HuH-7.5 (cell line): ENCODE measurements at regions not wholly inside any gene's neighbourhood (a gene's known extent, or its start where the extent isn't known, plus 50 kb on each side); places are given as distances from the start of the nearest gene placed in this dataset.
"Not testable (repeated sequence)": the region's sequence is repeated elsewhere in the genome, so short reads cannot be mapped to it uniquely, and the experiment has no call there.

Source experiments
- DNase-seq: peaks from one replicate; pipeline ENCODE4 v3.0.0; 2011; ENCODE audit warnings: low spot score

- DNase-seq, result no peak
Measured at GRCh38 chr3:102036472-102036871, 187.2 kb downstream of the NFKBIZ start.

GRCh38 chr3:102037209-102037608 lies 187.9 kb downstream of the NFKBIZ start:
- no peak for DNase-seq

GRCh38 chr3:102037791-102038190 lies 188.5 kb downstream of the NFKBIZ start:
- no peak for DNase-seq

GRCh38 chr3:102038477-102039142 lies 189.3 kb downstream of the NFKBIZ start:
- no peak for DNase-seq

GRCh38 chr3:102040144-102040543 lies 190.8 kb downstream of the NFKBIZ start:
- not testable (repeated sequence) for DNase-seq

- no peak for DNase-seq
Measured at GRCh38 chr3:102053375-102053989, 204.2 kb downstream of the NFKBIZ start.

- no peak for DNase-seq
Measured at GRCh38 chr3:102054543-102055080, 205.3 kb downstream of the NFKBIZ start.

GRCh38 chr3:102057781-102058421 lies 208.6 kb downstream of the NFKBIZ start:
- DNase-seq, result no peak

- no peak for DNase-seq
Measured at GRCh38 chr3:102059145-102059943, 210.0 kb downstream of the NFKBIZ start.

- DNase-seq, result peak; percentile 52
Measured at GRCh38 chr3:102060814-102061213, 211.5 kb downstream of the NFKBIZ start.

- DNase-seq, result no peak
Measured at GRCh38 chr3:102063572-102063971, 214.3 kb downstream of the NFKBIZ start.

GRCh38 chr3:102066470-102066869 lies 217.2 kb downstream of the NFKBIZ start:
- no peak for DNase-seq

- no peak for DNase-seq
Measured at GRCh38 chr3:102068327-102068726, 219.0 kb downstream of the NFKBIZ start.

- DNase-seq, result no peak
Measured at GRCh38 chr3:102068736-102069135, 219.4 kb downstream of the NFKBIZ start.

GRCh38 chr3:102069211-102069662 lies 219.9 kb downstream of the NFKBIZ start:
- no peak for DNase-seq

- no peak for DNase-seq
Measured at GRCh38 chr3:102074946-102075345, 225.6 kb downstream of the NFKBIZ start.

- no peak for DNase-seq
Measured at GRCh38 chr3:102078401-102078800, 229.1 kb downstream of the NFKBIZ start.

GRCh38 chr3:102078854-102079808 lies 229.8 kb downstream of the NFKBIZ start:
- DNase-seq, result no peak

GRCh38 chr3:102079809-102080197 lies 230.5 kb downstream of the NFKBIZ start:
- no peak for DNase-seq

GRCh38 chr3:102081572-102082289 lies 232.4 kb downstream of the NFKBIZ start:
- DNase-seq, result no peak
